ENCODE measurements at regions not wholly inside any gene's neighbourhood (a gene's known extent, or its start where the extent isn't known, plus 50 kb on each side); places are given as distances from the start of the nearest gene placed in this dataset.

- no peak for DNase-seq
Observed at GRCh38 chr11:106217456-106217855, 140.0 kb downstream of the AASDHPPT start.

- no peak for DNase-seq
Observed at GRCh38 chr11:106218106-106218505, 140.6 kb downstream of the AASDHPPT start.

DNA sequence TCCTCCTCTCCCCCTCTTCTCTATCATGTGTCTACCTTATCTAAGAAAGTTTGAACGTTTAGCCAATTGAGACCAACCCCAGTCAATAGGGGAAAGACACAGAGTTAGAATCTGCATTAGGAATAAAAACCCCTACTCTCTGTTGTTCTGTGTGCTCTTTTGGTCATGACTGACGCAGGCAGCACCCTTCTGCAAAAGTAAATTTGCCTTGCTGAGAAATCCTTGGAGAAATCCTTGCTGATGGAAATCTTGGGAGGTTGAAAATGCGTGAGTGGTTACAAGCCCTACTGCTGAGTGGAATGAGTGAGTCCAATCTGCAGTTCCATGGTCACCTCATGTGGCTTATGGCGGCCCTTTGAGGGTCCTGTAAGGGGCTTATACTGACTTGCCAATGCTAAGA lies 145.2 kb downstream of the AASDHPPT start:
- DNase-seq: no peak

DNA sequence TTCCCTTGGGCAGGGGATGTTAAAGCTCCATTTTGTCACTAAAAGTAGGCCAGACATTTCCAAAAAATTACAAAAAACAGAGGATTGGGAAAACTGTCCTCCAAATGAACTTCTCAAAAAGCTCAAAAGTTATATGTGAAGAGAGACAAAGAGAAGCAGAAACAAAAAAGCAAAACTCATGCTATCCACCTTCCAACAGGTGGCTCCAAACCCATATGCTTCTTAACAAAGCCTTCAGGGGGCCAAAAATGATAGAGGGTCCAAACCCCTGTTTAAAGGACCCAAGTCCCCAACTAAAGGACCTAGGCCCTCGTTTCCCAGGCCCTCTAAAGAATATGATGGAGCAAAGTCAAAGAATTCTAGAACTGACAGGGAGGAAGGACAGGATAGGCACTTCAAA lies 146.7 kb downstream of the AASDHPPT start:
- DNase-seq: no peak

DNA sequence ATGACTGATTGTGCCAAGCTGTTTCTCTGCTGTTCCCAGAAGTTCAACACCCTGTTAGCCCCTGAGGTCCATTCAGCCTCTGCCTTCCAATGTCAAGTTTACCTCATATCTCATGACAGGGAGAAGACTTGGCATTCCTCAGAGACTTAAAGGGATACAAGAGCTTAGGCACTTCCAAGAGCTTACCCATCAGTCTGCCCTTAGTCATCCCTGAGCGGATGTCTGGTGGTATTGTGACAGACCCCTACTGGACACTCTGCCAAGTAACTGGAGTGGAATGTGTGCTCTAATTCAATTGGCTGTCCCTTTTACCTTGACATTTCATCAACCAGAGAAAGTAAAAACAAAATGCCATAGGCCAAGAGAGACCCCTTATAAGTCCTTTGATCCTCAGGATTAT lies 151.5 kb downstream of the AASDHPPT start:
- no peak for DNase-seq

GRCh38 chr11:106231591-106231990 lies 154.1 kb downstream of the AASDHPPT start:
- no peak for DNase-seq

GRCh38 chr11:106233191-106233590 lies 155.7 kb downstream of the AASDHPPT start:
- DNase-seq: no peak

DNA sequence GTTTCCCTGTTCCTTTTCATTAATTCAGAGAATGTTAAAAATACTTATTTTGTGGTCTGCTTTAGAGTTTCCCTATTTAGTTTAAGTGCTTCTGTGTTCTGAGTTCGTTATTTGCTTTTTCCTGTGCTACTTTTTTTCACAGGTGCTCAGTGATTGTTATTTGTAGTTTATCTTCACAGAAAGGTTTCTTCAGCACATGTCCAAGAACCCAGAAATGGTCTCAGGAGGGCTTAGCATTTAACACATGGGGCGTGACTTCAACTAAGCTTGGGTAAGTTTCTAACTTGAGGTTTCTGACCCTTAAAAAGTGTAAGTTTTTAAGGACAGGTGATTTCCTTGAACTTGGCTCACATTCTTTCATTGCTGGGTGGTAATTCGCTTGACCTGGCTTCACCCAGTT lies 157.3 kb downstream of the AASDHPPT start:
- DNase-seq: no peak

DNA sequence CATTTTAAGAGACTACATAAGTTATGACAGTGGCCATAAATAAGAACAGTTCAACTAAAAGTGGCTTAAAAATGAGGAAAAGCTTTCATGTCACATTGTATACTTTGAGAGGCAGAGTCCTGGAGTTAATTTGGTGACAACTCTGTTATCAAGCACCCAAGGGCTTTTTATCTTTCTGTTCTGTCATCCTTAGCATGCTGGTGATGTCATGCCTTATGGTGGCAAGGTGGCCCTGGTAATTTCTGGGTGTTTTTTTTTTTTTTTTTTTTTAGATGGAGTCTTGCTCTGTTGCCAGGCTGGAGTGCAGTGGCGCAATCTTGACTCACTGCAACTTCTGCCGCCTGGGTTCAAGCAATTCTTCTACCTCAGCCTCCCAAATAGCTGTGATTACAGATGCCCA lies 158.8 kb downstream of the AASDHPPT start:
- no peak for DNase-seq

GRCh38 chr11:106238704-106239360 lies 161.4 kb downstream of the AASDHPPT start:
- no peak for DNase-seq

GRCh38 chr11:106241601-106242257 lies 164.3 kb downstream of the AASDHPPT start:
- DNase-seq: no peak

GRCh38 chr11:106242718-106243415 lies 165.4 kb downstream of the AASDHPPT start:
- DNase-seq: no peak

- no peak for DNase-seq
Observed at GRCh38 chr11:106246495-106246894, 169.0 kb downstream of the AASDHPPT start.

- no peak for DNase-seq
Observed at GRCh38 chr11:106249617-106250239, 172.3 kb downstream of the AASDHPPT start.

DNA sequence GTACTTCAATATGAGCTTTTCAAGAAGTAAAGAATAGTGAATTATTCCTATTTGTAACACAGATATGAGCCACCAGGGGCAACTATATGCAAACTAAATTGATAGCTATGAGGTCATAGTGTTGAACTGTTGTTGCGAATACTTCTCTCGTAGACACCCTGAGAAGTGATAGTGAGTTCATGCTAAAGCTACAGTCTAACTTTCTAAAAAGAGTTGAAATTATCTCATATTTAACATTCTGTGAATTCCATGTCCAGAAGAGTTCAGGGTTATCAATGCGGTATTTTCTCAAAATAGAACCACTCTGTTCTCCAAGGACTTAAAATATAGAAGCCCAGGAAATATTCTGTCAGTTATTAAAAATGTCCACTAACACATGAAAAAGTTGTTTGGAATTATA lies 185.4 kb downstream of the AASDHPPT start:
- DNase-seq: no peak

DNA sequence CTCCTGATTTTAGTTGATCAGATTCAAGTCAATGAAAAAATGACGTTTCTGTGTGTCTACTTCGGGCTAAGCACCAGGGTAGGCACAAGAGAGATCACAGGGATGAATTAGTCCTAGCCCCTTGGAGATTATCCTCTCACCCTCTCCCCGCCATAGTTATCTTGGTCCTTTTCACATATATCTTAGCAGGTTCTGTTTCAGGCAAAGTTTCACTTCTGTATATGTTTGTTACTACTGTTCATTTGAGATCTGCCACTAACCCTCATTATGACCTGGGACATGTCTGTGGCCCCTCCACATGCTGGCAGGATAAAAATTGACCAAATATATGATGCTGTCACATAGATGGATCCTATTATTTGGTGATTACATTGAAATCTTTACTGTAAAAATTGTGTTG lies 186.1 kb downstream of the AASDHPPT start:
- no peak for DNase-seq

DNA sequence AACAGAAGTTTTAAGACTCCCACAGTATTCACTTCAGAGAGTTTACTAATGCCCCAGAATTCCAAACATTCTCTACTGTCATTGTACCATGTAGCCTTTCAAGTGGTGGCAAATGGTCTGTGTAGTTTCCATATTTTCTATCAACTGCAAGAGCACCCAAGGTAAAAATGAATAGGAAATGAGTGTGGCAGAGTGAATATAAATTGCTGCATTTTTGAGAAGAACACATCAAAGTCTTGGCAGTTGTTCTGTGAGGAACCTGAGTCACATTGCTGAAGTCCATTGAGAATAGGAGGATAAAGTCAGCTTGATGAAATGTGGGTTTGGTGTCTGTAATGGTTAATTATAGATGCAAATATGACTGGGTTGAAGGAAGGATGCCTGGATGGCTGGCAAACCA lies 193.6 kb downstream of the AASDHPPT start:
- no peak for DNase-seq

- no peak for DNase-seq
Observed at GRCh38 chr11:106271686-106272085, 194.2 kb downstream of the AASDHPPT start.

DNA sequence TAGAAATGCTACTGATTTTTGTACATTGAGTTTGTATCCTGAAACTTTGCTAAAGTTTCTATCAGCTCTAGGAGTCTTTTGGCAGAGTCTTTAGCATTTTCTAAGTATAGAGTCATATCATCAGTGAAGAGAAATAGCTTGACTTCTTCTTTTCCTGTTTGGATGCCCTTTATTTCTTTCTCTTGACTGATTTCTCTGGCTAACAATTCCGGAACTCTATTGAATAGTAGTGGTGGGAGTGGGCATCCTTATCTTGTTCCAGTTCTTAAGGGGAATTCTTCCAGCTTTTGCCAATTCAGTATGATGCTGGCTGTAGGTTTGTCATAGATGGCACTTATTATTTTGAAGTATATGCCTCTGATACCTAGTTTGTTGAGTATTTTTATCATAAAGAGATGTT lies 197.7 kb downstream of the AASDHPPT start:
- DNase-seq: no peak

- DNase-seq: no peak
Observed at GRCh38 chr11:106276126-106276525, 198.7 kb downstream of the AASDHPPT start.

DNA sequence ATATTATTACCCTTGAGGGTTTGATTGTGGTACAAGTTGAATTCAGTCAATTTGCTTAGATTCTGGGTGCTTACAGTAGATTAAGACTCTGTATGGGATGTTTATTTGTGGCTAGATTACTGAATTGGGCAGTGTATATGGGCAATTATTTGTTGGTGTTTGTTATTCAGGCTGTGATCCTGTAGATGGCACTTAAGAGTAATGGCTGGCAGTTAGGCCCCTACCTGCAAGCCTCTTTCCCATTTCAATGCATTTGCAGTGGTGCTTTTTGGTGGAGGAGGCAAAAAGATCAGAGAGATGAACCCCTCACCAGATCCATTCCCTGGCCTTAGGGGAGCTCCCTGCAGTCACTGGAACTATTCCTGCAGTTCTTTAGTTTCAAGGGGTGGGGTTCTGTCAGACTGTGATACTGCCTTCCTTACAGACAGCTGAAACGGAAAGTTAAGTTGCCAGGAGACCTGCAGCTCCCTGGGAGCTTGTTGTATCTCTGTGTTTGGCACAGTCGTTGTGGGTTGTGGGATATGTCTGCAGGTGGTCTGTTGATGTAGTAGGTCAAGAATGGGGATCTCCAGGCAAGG lies 199.5 kb downstream of the AASDHPPT start:
- DNase-seq: no peak

- no peak for DNase-seq
Observed at GRCh38 chr11:106277484-106277883, 200.0 kb downstream of the AASDHPPT start.

DNA sequence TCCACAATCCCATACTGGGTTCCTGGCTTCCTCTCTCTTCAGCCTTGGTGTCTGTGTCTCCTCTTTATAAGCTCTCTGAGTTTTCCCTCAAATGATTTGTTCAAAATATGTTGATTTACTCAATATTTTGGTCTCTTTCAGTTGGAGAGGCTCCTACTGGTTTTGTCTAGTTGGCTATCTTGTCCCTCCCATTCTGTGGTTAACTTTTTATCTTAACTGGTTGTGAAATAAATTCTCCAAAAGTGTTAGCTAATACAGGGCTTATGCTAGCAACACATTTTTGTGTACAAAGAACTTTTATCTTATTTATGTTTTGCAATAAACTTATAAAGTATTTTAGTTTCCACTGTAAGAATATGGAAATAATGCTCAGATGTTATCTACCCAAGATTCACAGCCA lies 200.9 kb downstream of the AASDHPPT start:
- DNase-seq: no peak
